LNCaP clone FGC (cell line): ENCODE measurements at regions not wholly inside any gene's neighbourhood (a gene's known extent, or its start where the extent isn't known, plus 50 kb on each side); places are given as distances from the start of the nearest gene placed in this dataset.

ENCODE experiments used
- DNase-seq: peaks from one replicate; pipeline ENCODE4 v3.0.0-alpha.2; 2011; ENCODE audit warnings: low read depth
- H3K4me3 ChIP-seq: 2 replicates; pipeline ENCODE4 v1.5.1; 2011; ENCODE audit warnings: mild to moderate bottlenecking, low read depth, low read length, control low read depth
- CTCF ChIP-seq: IDR thresholded peaks from 2 replicates; pipeline ENCODE4 v1.5.1; 2012; ENCODE audit warnings: mild to moderate bottlenecking; ENCODE audit not compliant: control insufficient read depth, insufficient read depth; ENCODE audit errors: extremely low read depth

GRCh38 chr2:40957508-40957907 is 505.6 kb upstream of the SLC8A1 start:
- no peak overlapping the region for H3K4me3 ChIP-seq
- DNase-seq, result no peak
- TF ChIP-seq CTCF, result no peak

- TF ChIP-seq CTCF, result no peak
- no peak overlapping the region for H3K4me3 ChIP-seq
- no peak for DNase-seq
Measured at GRCh38 chr2:40962026-40962425, 510.1 kb upstream of the SLC8A1 start.

- no peak overlapping the region for H3K4me3 ChIP-seq
- TF ChIP-seq CTCF, result no peak
- no peak for DNase-seq
Measured at GRCh38 chr2:40964509-40965250, 512.8 kb upstream of the SLC8A1 start.

GRCh38 chr2:40967451-40967850 is 515.6 kb upstream of the SLC8A1 start:
- H3K4me3 ChIP-seq, result no peak overlapping the region
- DNase-seq, result no peak
- TF ChIP-seq CTCF, result no peak

- no peak for DNase-seq
- TF ChIP-seq CTCF, result no peak
- H3K4me3 ChIP-seq, result no peak overlapping the region
Measured at GRCh38 chr2:40975151-40975550, 523.3 kb upstream of the SLC8A1 start.

- H3K4me3 ChIP-seq, result no peak overlapping the region
- DNase-seq, result no peak
- no peak for TF ChIP-seq CTCF
Measured at GRCh38 chr2:40997362-40997761, 545.5 kb upstream of the SLC8A1 start.

GRCh38 chr2:41000374-41000773 is 548.5 kb upstream of the SLC8A1 start:
- no peak overlapping the region for H3K4me3 ChIP-seq
- TF ChIP-seq CTCF, result no peak
- DNase-seq, result no peak
